MM.1S (cell line): ENCODE measurements at regions not wholly inside any gene's neighbourhood (a gene's known extent, or its start where the extent isn't known, plus 50 kb on each side); places are given as distances from the start of the nearest gene placed in this dataset.

Source experiments
- DNase-seq: peaks from one replicate; pipeline ENCODE4 v3.0.0-alpha.2; 2015
- H2AFZ ChIP-seq: fragments of 300-600 bp; sonication (generic); 2 replicates; pipeline ENCODE4 v1.6.0; 2016; ENCODE audit warnings: antibody characterized with exemption, low read length
- H3F3A ChIP-seq: fragments of 300-600 bp; sonication (generic); 2 replicates; pipeline ENCODE4 v1.6.1; 2016; ENCODE audit warnings: mild to moderate bottlenecking, antibody characterized with exemption, low read length, moderate library complexity, mixed read lengths; ENCODE audit not compliant: insufficient read depth
- H3K27ac ChIP-seq: fragments of 300-600 bp; sonication (generic); 2 replicates; pipeline ENCODE4 v1.5.1; 2016; ENCODE audit warnings: mild to moderate bottlenecking, low read length
- H3K27me3 ChIP-seq: fragments of 300-600 bp; sonication (generic); replicated peaks from 2 replicates; pipeline ENCODE4 v1.6.0; 2016; ENCODE audit warnings: low read length; ENCODE audit not compliant: insufficient read depth
- H3K36me3 ChIP-seq: fragments of 300-600 bp; sonication (generic); replicated peaks from 2 replicates; pipeline ENCODE4 v1.6.1; 2016; ENCODE audit warnings: mild to moderate bottlenecking, low read length, mixed read lengths; ENCODE audit not compliant: insufficient read depth
- H3K4me1 ChIP-seq: fragments of 300-600 bp; sonication (generic); 2 replicates; pipeline ENCODE4 v1.6.1; 2016; ENCODE audit warnings: low read length, mixed read lengths
- H3K4me2 ChIP-seq: fragments of 300-600 bp; sonication (generic); 2 replicates; pipeline ENCODE4 v1.6.0; 2016; ENCODE audit warnings: low read depth, low read length
- H3K4me3 ChIP-seq: fragments of 300-600 bp; sonication (generic); 2 replicates; pipeline ENCODE4 v1.5.1; 2016; ENCODE audit warnings: low read length, mixed read lengths
- H3K79me2 ChIP-seq: fragments of 300-600 bp; sonication (generic); 2 replicates; pipeline ENCODE4 v1.6.1; 2016; ENCODE audit warnings: mixed run types, low read length, mixed read lengths
- H3K9ac ChIP-seq: fragments of 300-600 bp; sonication (generic); 2 replicates; pipeline ENCODE4 v1.6.1; 2016; ENCODE audit warnings: low read length, mixed read lengths
- H3K9me2 ChIP-seq: fragments of 300-600 bp; sonication (generic); replicated peaks from 2 replicates; pipeline ENCODE4 v1.6.1; 2016; ENCODE audit warnings: mild to moderate bottlenecking, low read length, mixed read lengths; ENCODE audit not compliant: insufficient read depth
- H3K9me3 ChIP-seq: fragments of 300-600 bp; sonication (generic); replicated peaks from 2 replicates; pipeline ENCODE4 v1.6.1; 2016; ENCODE audit warnings: mild to moderate bottlenecking, low read length, mixed read lengths; ENCODE audit not compliant: insufficient read depth
- H4K20me1 ChIP-seq: fragments of 300-600 bp; sonication (generic); 2 replicates; pipeline ENCODE4 v1.6.1; 2016; ENCODE audit warnings: mild to moderate bottlenecking, low read length, moderate library complexity, mixed read lengths; ENCODE audit not compliant: insufficient read depth
- EZH2 ChIP-seq: fragments of 300-600 bp; sonication (generic); optimal IDR thresholded peaks from 2 replicates; pipeline ENCODE3; 2017; ENCODE audit warnings: low read depth, mild to moderate bottlenecking, antibody characterized with exemption, low read length, mixed read lengths
- EZH2phosphoT487 ChIP-seq: fragments of 300-600 bp; sonication (generic); IDR thresholded peaks from 2 replicates; pipeline ENCODE4 v1.6.1; 2018; ENCODE audit warnings: antibody characterized with exemption, low read length
- TF ChIP-seq, protein P1 (sequence below): fragments of 300-600 bp; sonication (generic); IDR thresholded peaks from 2 replicates; pipeline ENCODE4 v1.5.1; 2016; ENCODE audit warnings: antibody characterized with exemption, low read length, mixed read lengths

DNA sequence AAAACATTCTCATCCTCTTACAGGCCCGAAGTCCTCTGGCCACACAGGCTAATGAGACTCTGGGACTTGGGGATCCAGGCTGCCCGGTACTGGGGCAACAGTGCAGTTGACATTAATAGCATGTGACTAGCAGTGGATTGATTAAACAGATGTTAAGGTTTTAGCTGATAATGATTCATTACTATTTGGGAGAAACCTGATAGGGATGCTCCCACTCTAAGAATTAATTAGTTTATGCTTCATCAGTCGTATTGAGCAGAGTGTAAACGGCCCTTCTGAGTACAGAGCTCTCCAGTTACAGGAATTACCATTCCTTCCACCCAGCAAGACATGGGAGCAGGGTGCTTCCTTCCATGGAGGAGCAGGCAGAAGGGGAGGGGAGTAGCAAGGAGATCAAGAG is 82.7 kb downstream of the RPS24 start:
- Histone ChIP-seq H4K20me1 (no peaks in the 10 kb centered on the region), H2AFZ (no peak overlapping the region), H3K9me3 (no peaks in the 10 kb centered on the region), H3K27ac (no peak overlapping the region), H3K4me3 (no peak overlapping the region), H3K4me1 (no peaks in the 10 kb centered on the region), H3K79me2 (no peaks in the 10 kb centered on the region), H3K36me3 (no peaks in the 10 kb centered on the region), H3F3A (no peaks in the 10 kb centered on the region), H3K9ac (no peak overlapping the region), H3K4me2 (no peak overlapping the region), H3K27me3 (no peaks in the 10 kb centered on the region), H3K9me2 (no peaks in the 10 kb centered on the region)
- DNase-seq = no peak
- no peak for TF ChIP-seq EZH2

DNA sequence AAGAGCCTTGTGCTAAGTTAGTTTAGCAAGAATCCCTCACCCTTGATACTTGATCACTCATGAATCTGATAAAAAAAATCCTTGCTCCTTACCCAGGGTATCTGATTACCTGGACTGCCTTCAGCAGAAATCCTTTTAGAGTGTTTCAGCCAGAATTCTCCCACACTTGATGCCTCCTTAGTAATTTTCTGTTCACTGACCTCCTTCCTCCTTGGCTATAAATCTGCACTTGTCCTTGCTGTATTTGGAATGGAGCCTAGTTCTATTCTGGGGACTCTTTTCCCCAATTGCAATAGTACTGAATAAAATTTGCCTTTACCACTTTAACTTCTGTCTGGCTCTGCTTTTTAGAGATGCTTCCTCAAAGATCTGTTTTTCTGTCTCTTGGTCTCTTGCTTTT is 84.9 kb downstream of the RPS24 start:
- H3K9ac ChIP-seq = no peak overlapping the region
- no peaks in the 10 kb centered on the region for H3K79me2 ChIP-seq
- no peaks in the 10 kb centered on the region for H3K4me1 ChIP-seq
- H3K4me2 ChIP-seq = no peak overlapping the region
- H4K20me1 ChIP-seq = no peaks in the 10 kb centered on the region
- H3K27me3 ChIP-seq = no peaks in the 10 kb centered on the region
- H2AFZ ChIP-seq = no peak overlapping the region
- no peak overlapping the region for H3K27ac ChIP-seq
- H3K9me3 ChIP-seq = no peaks in the 10 kb centered on the region
- TF ChIP-seq EZH2phosphoT487 = no peak
- no peak for TF ChIP-seq EZH2
- TF ChIP-seq, protein P1, sequence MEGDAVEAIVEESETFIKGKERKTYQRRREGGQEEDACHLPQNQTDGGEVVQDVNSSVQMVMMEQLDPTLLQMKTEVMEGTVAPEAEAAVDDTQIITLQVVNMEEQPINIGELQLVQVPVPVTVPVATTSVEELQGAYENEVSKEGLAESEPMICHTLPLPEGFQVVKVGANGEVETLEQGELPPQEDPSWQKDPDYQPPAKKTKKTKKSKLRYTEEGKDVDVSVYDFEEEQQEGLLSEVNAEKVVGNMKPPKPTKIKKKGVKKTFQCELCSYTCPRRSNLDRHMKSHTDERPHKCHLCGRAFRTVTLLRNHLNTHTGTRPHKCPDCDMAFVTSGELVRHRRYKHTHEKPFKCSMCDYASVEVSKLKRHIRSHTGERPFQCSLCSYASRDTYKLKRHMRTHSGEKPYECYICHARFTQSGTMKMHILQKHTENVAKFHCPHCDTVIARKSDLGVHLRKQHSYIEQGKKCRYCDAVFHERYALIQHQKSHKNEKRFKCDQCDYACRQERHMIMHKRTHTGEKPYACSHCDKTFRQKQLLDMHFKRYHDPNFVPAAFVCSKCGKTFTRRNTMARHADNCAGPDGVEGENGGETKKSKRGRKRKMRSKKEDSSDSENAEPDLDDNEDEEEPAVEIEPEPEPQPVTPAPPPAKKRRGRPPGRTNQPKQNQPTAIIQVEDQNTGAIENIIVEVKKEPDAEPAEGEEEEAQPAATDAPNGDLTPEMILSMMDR = no peak
- H3F3A ChIP-seq = no peaks in the 10 kb centered on the region
- no peaks in the 10 kb centered on the region for H3K36me3 ChIP-seq
- no peak for DNase-seq
- no peak overlapping the region for H3K4me3 ChIP-seq
- no peaks in the 10 kb centered on the region for H3K9me2 ChIP-seq

DNA sequence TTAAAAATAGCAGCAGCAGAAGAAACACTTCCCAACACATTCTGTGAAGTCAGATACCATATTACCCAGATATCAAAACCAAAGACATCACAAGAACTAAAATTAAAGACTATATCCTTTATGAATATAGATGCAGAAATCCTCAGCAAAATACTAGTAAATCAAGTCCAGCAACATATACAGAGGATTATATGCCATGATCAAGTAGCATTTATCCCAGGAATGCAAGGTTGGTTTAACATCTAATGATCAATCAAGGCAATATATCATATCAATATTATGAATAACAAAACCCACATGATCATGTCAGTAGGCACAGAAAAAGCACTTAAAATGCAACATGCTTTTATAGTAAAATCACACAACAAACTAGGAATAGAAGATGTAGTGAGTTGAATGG is 88.1 kb downstream of the RPS24 start:
- H3K27ac ChIP-seq = no peak overlapping the region
- DNase-seq = no peak
- H3K9me3 ChIP-seq = no peaks in the 10 kb centered on the region
- H3K9ac ChIP-seq = no peak overlapping the region
- TF ChIP-seq EZH2phosphoT487 (no peak), EZH2 (no peak)
- TF ChIP-seq, protein P1 = no peak
- H3K4me2 ChIP-seq = no peak overlapping the region
- no peaks in the 10 kb centered on the region for H3K79me2 ChIP-seq
- H3K4me3 ChIP-seq = no peak overlapping the region
- no peaks in the 10 kb centered on the region for H4K20me1 ChIP-seq
- no peak overlapping the region for H2AFZ ChIP-seq
- no peaks in the 10 kb centered on the region for H3K36me3 ChIP-seq
- H3K27me3 ChIP-seq = no peaks in the 10 kb centered on the region
- no peaks in the 10 kb centered on the region for H3F3A ChIP-seq
- no peaks in the 10 kb centered on the region for H3K9me2 ChIP-seq
- no peaks in the 10 kb centered on the region for H3K4me1 ChIP-seq

DNA sequence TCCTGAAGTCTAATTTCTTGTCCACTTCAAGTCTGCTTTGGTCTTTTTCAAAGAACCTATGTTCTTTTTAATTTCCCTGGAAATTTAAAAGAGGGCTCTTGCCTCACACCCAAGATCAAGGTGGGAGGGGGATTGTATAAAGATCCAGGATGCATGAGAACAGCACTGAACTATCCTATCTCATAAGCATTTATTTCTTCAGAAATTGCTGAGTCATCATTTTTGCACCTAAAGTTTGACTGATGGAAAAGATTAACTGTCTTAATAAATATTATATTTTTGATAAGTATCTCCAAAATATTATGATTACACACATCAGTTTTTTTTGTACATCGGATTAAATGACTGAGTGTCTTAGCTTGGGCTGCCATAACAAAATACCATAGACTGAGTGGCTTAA is 90.5 kb downstream of the RPS24 start:
- H2AFZ ChIP-seq = no peak overlapping the region
- H4K20me1 ChIP-seq = no peaks in the 10 kb centered on the region
- H3K9me2 ChIP-seq = no peaks in the 10 kb centered on the region
- no peak for DNase-seq
- H3K36me3 ChIP-seq = no peaks in the 10 kb centered on the region
- H3K4me2 ChIP-seq = no peak overlapping the region
- H3K4me3 ChIP-seq = no peak overlapping the region
- H3K4me1 ChIP-seq = no peaks in the 10 kb centered on the region
- no peaks in the 10 kb centered on the region for H3K9me3 ChIP-seq
- H3K27ac ChIP-seq = no peak overlapping the region
- no peaks in the 10 kb centered on the region for H3K79me2 ChIP-seq
- no peaks in the 10 kb centered on the region for H3F3A ChIP-seq
- no peaks in the 10 kb centered on the region for H3K27me3 ChIP-seq
- H3K9ac ChIP-seq = no peak overlapping the region
- TF ChIP-seq EZH2phosphoT487 = no peak
- TF ChIP-seq, protein P1 = no peak
- no peak for TF ChIP-seq EZH2
